ENCODE measurements at regions not wholly inside any gene's neighbourhood (a gene's known extent, or its start where the extent isn't known, plus 50 kb on each side); places are given as distances from the start of the nearest gene placed in this dataset.

DNA sequence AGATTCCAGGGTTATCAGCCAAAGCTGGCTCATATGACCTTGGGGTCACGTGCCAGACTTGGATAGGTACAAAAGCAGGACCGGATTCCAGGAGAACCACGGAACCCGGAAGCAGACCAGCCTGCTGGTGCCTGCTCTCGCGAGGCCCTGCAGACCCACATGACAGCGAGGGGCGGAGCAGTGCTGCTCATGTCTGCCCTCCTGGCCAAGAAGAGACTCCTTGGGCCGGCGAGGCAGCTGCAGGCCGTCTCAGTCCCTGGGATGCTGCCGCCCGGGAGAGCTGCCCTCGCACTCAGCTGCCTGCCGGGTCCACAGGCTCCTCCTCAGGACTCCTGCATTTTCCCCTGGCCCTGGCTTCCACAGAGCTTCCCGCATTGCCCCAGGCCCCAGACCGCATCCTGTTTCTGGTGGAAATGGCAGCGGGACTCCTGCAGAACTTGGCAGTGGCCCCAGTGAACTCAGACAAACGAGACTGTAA is 739.5 kb downstream of the SOCS6 start:
- Histone ChIP-seq H3K27ac (no peak overlapping the region), H3K79me2 (no peaks in the 10 kb centered on the region), H3K27me3 (no peaks in the 10 kb centered on the region), H3K4me2 (no peak overlapping the region), H2AFZ (no peak overlapping the region), H4K20me1 (ENCODE audit: insufficient read depth, poor library complexity, severe bottlenecking) (no peaks in the 10 kb centered on the region), H3K4me3 (no peak overlapping the region), H3K36me3 (replicated peaks; ENCODE audit: insufficient read depth, low read depth) (no peaks in the 10 kb centered on the region), H3K9me3 (ENCODE audit: low read depth) (no peaks in the 10 kb centered on the region), H3K9me2 (replicated peaks; ENCODE audit: insufficient read depth) (no peaks in the 10 kb centered on the region), H3K4me1 (ENCODE audit: insufficient read depth) (no peaks in the 10 kb centered on the region)
- TF ChIP-seq EZH2phosphoT487 (IDR thresholded peaks at IDR 0.05; ENCODE audit: low read depth, severe bottlenecking, unreplicated experiment) (no peak), EZH2 (IDR thresholded peaks at IDR 0.05; ENCODE audit: borderline replicate concordance) (no peak)
- TF ChIP-seq, protein P1, sequence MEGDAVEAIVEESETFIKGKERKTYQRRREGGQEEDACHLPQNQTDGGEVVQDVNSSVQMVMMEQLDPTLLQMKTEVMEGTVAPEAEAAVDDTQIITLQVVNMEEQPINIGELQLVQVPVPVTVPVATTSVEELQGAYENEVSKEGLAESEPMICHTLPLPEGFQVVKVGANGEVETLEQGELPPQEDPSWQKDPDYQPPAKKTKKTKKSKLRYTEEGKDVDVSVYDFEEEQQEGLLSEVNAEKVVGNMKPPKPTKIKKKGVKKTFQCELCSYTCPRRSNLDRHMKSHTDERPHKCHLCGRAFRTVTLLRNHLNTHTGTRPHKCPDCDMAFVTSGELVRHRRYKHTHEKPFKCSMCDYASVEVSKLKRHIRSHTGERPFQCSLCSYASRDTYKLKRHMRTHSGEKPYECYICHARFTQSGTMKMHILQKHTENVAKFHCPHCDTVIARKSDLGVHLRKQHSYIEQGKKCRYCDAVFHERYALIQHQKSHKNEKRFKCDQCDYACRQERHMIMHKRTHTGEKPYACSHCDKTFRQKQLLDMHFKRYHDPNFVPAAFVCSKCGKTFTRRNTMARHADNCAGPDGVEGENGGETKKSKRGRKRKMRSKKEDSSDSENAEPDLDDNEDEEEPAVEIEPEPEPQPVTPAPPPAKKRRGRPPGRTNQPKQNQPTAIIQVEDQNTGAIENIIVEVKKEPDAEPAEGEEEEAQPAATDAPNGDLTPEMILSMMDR (IDR thresholded peaks at IDR 0.05; ENCODE audit: poor library complexity): no peak
- 87% methylated on average over 19 of the region's 19 CpGs for WGBS (ENCODE audit: low lambda C conversion rate, missing lambda C conversion rate)
- DNase-seq (ENCODE audit: low spot score): no peak

GRCh38 chr18:71027531-71027930 is 738.7 kb downstream of the SOCS6 start:
- Histone ChIP-seq H3K27me3 (no peaks in the 10 kb centered on the region), H3K9me2 (replicated peaks; ENCODE audit: insufficient read depth) (no peaks in the 10 kb centered on the region), H4K20me1 (ENCODE audit: insufficient read depth, poor library complexity, severe bottlenecking) (no peaks in the 10 kb centered on the region), H3K27ac (no peak overlapping the region), H2AFZ (no peak overlapping the region), H3K79me2 (no peaks in the 10 kb centered on the region), H3K36me3 (replicated peaks; ENCODE audit: insufficient read depth, low read depth) (no peaks in the 10 kb centered on the region), H3K4me1 (ENCODE audit: insufficient read depth) (no peaks in the 10 kb centered on the region), H3K4me3 (no peak overlapping the region), H3K9me3 (ENCODE audit: low read depth) (no peaks in the 10 kb centered on the region), H3K4me2 (no peak overlapping the region)
- DNase-seq (ENCODE audit: low spot score): no peak
- 67% methylated on average over 4 of the region's 4 CpGs for WGBS (ENCODE audit: low lambda C conversion rate, missing lambda C conversion rate)
- TF ChIP-seq EZH2phosphoT487 (IDR thresholded peaks at IDR 0.05; ENCODE audit: low read depth, severe bottlenecking, unreplicated experiment) (no peak), EZH2 (IDR thresholded peaks at IDR 0.05; ENCODE audit: borderline replicate concordance) (no peak)
- TF ChIP-seq, protein P1 (IDR thresholded peaks at IDR 0.05; ENCODE audit: poor library complexity): no peak

DNA sequence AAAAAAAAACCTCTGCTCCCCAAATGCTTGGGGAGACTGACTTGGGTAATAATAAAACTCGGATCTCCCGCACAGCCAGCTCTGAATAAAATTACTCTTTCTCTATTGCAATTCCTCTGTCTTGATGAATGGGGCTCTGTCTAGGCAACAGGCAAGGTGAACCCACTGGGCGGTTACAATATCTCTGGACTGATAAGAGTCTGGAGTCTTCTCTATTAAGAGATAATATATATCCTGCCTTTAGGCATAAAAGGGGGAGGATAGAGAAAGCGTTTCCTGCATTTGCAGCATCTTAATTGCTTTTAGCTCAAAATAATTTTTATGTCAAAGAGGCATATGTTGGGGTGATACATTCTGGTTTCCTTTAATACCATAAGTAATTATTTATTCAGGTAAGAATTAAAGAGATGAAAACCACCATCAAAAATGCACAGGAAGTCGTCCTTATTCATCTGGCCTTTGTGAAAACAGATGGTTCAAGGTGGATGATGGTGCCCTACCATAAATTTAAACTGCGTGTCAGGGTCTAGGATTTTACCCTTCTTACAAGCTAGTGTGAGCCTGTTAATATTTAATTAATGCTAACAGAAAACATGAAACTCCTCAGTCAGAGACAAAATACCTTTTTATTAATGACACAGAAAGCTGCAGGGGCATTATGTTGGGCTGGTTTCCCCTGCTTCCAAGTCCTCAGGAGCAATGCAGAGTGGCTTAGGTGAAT is 736.8 kb downstream of the SOCS6 start:
- 73% methylated on average over 6 of the region's 6 CpGs for WGBS (ENCODE audit: low lambda C conversion rate, missing lambda C conversion rate)

More for the DNA sequence above, 736.8 kb downstream of the SOCS6 start:
- no peak overlapping the region for H3K4me2 ChIP-seq
- H3K27me3 ChIP-seq: no peaks in the 10 kb centered on the region
- no peaks in the 10 kb centered on the region for H4K20me1 ChIP-seq (ENCODE audit: insufficient read depth, poor library complexity, severe bottlenecking)
- no peak for DNase-seq (ENCODE audit: low spot score)
- H3K9me2 ChIP-seq (replicated peaks; ENCODE audit: insufficient read depth): no peaks in the 10 kb centered on the region
- no peak overlapping the region for H2AFZ ChIP-seq
- TF ChIP-seq, protein P1 (IDR thresholded peaks at IDR 0.05; ENCODE audit: poor library complexity): no peak
- TF ChIP-seq EZH2 (IDR thresholded peaks at IDR 0.05; ENCODE audit: borderline replicate concordance) (no peak), EZH2phosphoT487 (IDR thresholded peaks at IDR 0.05; ENCODE audit: low read depth, severe bottlenecking, unreplicated experiment) (no peak)
- no peaks in the 10 kb centered on the region for H3K9me3 ChIP-seq (ENCODE audit: low read depth)
- H3K27ac ChIP-seq: no peak overlapping the region
- no peak overlapping the region for H3K4me3 ChIP-seq
- no peaks in the 10 kb centered on the region for H3K36me3 ChIP-seq (replicated peaks; ENCODE audit: insufficient read depth, low read depth)
- H3K79me2 ChIP-seq: no peaks in the 10 kb centered on the region
- H3K4me1 ChIP-seq (ENCODE audit: insufficient read depth): no peaks in the 10 kb centered on the region
